ENCODE measurements at regions not wholly inside any gene's neighbourhood (a gene's known extent, or its start where the extent isn't known, plus 50 kb on each side); places are given as distances from the start of the nearest gene placed in this dataset.
"Not testable (repeated sequence)": the region's sequence is repeated elsewhere in the genome, so short reads cannot be mapped to it uniquely, and the experiment has no call there.

- Histone ChIP-seq H3K4me3 (ENCODE audit: low read length) (no peak overlapping the region), H3K9ac (ENCODE audit: low read length) (no peak overlapping the region), H3K27ac (ENCODE audit: low read length) (no peak overlapping the region), H3K27me3 (ENCODE audit: control insufficient read depth, insufficient read depth, low read length) (no peaks in the 10 kb centered on the region), H3K4me1 (ENCODE audit: control insufficient read depth, low read depth, low read length) (peaks cover 7% of the 10 kb centered on the region), H3K36me3 (ENCODE audit: control insufficient read depth, low read depth, low read length) (no peaks in the 10 kb centered on the region), H3K9me3 (ENCODE audit: control insufficient read depth, low read depth, low read length) (no peaks in the 10 kb centered on the region)
These were observed 351.6 kb upstream of the ZFHX3 start for GRCh38 chr16:73399486-73399885.

GRCh38 chr16:73398604-73399003 lies 350.7 kb upstream of the ZFHX3 start:
- not testable (repeated sequence) for H3K9ac ChIP-seq (ENCODE audit: low read length); H3K9me3 ChIP-seq (ENCODE audit: control insufficient read depth, low read depth, low read length); H3K27ac ChIP-seq (ENCODE audit: low read length); H3K4me1 ChIP-seq (ENCODE audit: control insufficient read depth, low read depth, low read length); H3K27me3 ChIP-seq (ENCODE audit: control insufficient read depth, insufficient read depth, low read length); H3K4me3 ChIP-seq (ENCODE audit: low read length); H3K36me3 ChIP-seq (ENCODE audit: control insufficient read depth, low read depth, low read length)

GRCh38 chr16:73396556-73396955 lies 348.6 kb upstream of the ZFHX3 start:
- Histone ChIP-seq H3K4me1 (ENCODE audit: control insufficient read depth, low read depth, low read length) (peaks cover 7% of the 10 kb centered on the region), H3K36me3 (ENCODE audit: control insufficient read depth, low read depth, low read length) (no peaks in the 10 kb centered on the region), H3K4me3 (ENCODE audit: low read length) (no peak overlapping the region), H3K27me3 (ENCODE audit: control insufficient read depth, insufficient read depth, low read length) (no peaks in the 10 kb centered on the region), H3K27ac (ENCODE audit: low read length) (no peak overlapping the region), H3K9me3 (ENCODE audit: control insufficient read depth, low read depth, low read length) (no peaks in the 10 kb centered on the region), H3K9ac (ENCODE audit: low read length) (no peak overlapping the region)

- Histone ChIP-seq H3K27me3 (ENCODE audit: control insufficient read depth, insufficient read depth, low read length) (no peaks in the 10 kb centered on the region), H3K4me3 (ENCODE audit: low read length) (no peak overlapping the region), H3K9ac (ENCODE audit: low read length) (no peak overlapping the region)
These were observed 343.0 kb upstream of the ZFHX3 start for GRCh38 chr16:73390936-73391335.

GRCh38 chr16:73390491-73390890 lies 342.6 kb upstream of the ZFHX3 start:
- H3K4me3 ChIP-seq (ENCODE audit: low read length), result no peak overlapping the region
- no peak overlapping the region for H3K27ac ChIP-seq (ENCODE audit: low read length)
- no peaks in the 10 kb centered on the region for H3K9me3 ChIP-seq (ENCODE audit: control insufficient read depth, low read depth, low read length)
- H3K27me3 ChIP-seq (ENCODE audit: control insufficient read depth, insufficient read depth, low read length), result no peaks in the 10 kb centered on the region
- no peak overlapping the region for H3K9ac ChIP-seq (ENCODE audit: low read length)
- H3K4me1 ChIP-seq (ENCODE audit: control insufficient read depth, low read depth, low read length), result no peaks in the 10 kb centered on the region
- no peaks in the 10 kb centered on the region for H3K36me3 ChIP-seq (ENCODE audit: control insufficient read depth, low read depth, low read length)

More at GRCh38 chr16:73390936-73391335, 343.0 kb upstream of the ZFHX3 start:
- H3K4me1 ChIP-seq (ENCODE audit: control insufficient read depth, low read depth, low read length), result no peaks in the 10 kb centered on the region
- no peaks in the 10 kb centered on the region for H3K9me3 ChIP-seq (ENCODE audit: control insufficient read depth, low read depth, low read length)
- H3K36me3 ChIP-seq (ENCODE audit: control insufficient read depth, low read depth, low read length), result no peaks in the 10 kb centered on the region
- H3K27ac ChIP-seq (ENCODE audit: low read length), result no peak overlapping the region

- Histone ChIP-seq H3K27me3 (ENCODE audit: control insufficient read depth, insufficient read depth, low read length) (no peaks in the 10 kb centered on the region), H3K4me1 (ENCODE audit: control insufficient read depth, low read depth, low read length) (no peaks in the 10 kb centered on the region), H3K9ac (ENCODE audit: low read length) (no peak overlapping the region), H3K36me3 (ENCODE audit: control insufficient read depth, low read depth, low read length) (no peaks in the 10 kb centered on the region), H3K9me3 (ENCODE audit: control insufficient read depth, low read depth, low read length) (no peaks in the 10 kb centered on the region), H3K27ac (ENCODE audit: low read length) (no peak overlapping the region), H3K4me3 (ENCODE audit: low read length) (no peak overlapping the region)
These were observed 341.2 kb upstream of the ZFHX3 start for GRCh38 chr16:73389085-73389484.

GRCh38 chr16:73387979-73388378 lies 340.1 kb upstream of the ZFHX3 start:
- no peaks in the 10 kb centered on the region for H3K27me3 ChIP-seq (ENCODE audit: control insufficient read depth, insufficient read depth, low read length)
- no peak overlapping the region for H3K4me3 ChIP-seq (ENCODE audit: low read length)
- no peak overlapping the region for H3K27ac ChIP-seq (ENCODE audit: low read length)
- H3K9ac ChIP-seq (ENCODE audit: low read length), result no peak overlapping the region
- no peaks in the 10 kb centered on the region for H3K4me1 ChIP-seq (ENCODE audit: control insufficient read depth, low read depth, low read length)
- no peaks in the 10 kb centered on the region for H3K9me3 ChIP-seq (ENCODE audit: control insufficient read depth, low read depth, low read length)
- H3K36me3 ChIP-seq (ENCODE audit: control insufficient read depth, low read depth, low read length), result no peaks in the 10 kb centered on the region

GRCh38 chr16:73385696-73386095 lies 337.8 kb upstream of the ZFHX3 start:
- Histone ChIP-seq H3K27ac (ENCODE audit: low read length) (no peak overlapping the region), H3K9me3 (ENCODE audit: control insufficient read depth, low read depth, low read length) (no peaks in the 10 kb centered on the region)

GRCh38 chr16:73384506-73385089 lies 336.7 kb upstream of the ZFHX3 start:
- Histone ChIP-seq H3K27me3 (ENCODE audit: control insufficient read depth, insufficient read depth, low read length) (no peaks in the 10 kb centered on the region), H3K4me3 (ENCODE audit: low read length) (no peak overlapping the region), H3K4me1 (ENCODE audit: control insufficient read depth, low read depth, low read length) (no peaks in the 10 kb centered on the region), H3K27ac (ENCODE audit: low read length) (no peak overlapping the region), H3K9me3 (ENCODE audit: control insufficient read depth, low read depth, low read length) (no peaks in the 10 kb centered on the region), H3K9ac (ENCODE audit: low read length) (no peak overlapping the region), H3K36me3 (ENCODE audit: control insufficient read depth, low read depth, low read length) (no peaks in the 10 kb centered on the region)

More at GRCh38 chr16:73385696-73386095, 337.8 kb upstream of the ZFHX3 start:
- Histone ChIP-seq H3K36me3 (ENCODE audit: control insufficient read depth, low read depth, low read length) (no peaks in the 10 kb centered on the region), H3K27me3 (ENCODE audit: control insufficient read depth, insufficient read depth, low read length) (no peaks in the 10 kb centered on the region), H3K4me3 (ENCODE audit: low read length) (no peak overlapping the region), H3K4me1 (ENCODE audit: control insufficient read depth, low read depth, low read length) (no peaks in the 10 kb centered on the region), H3K9ac (ENCODE audit: low read length) (no peak overlapping the region)

GRCh38 chr16:73383988-73384365 lies 336.0 kb upstream of the ZFHX3 start:
- H3K27me3 ChIP-seq (ENCODE audit: control insufficient read depth, insufficient read depth, low read length), result no peaks in the 10 kb centered on the region

GRCh38 chr16:73383195-73383987 lies 335.5 kb upstream of the ZFHX3 start:
- Histone ChIP-seq H3K4me3 (ENCODE audit: low read length) (no peak overlapping the region), H3K27me3 (ENCODE audit: control insufficient read depth, insufficient read depth, low read length) (no peaks in the 10 kb centered on the region), H3K4me1 (ENCODE audit: control insufficient read depth, low read depth, low read length) (no peaks in the 10 kb centered on the region)

More at GRCh38 chr16:73383988-73384365, 336.0 kb upstream of the ZFHX3 start:
- H3K4me1 ChIP-seq (ENCODE audit: control insufficient read depth, low read depth, low read length), result no peaks in the 10 kb centered on the region
- no peaks in the 10 kb centered on the region for H3K36me3 ChIP-seq (ENCODE audit: control insufficient read depth, low read depth, low read length)
- H3K9ac ChIP-seq (ENCODE audit: low read length), result no peak overlapping the region
- H3K9me3 ChIP-seq (ENCODE audit: control insufficient read depth, low read depth, low read length), result no peaks in the 10 kb centered on the region
- no peak overlapping the region for H3K4me3 ChIP-seq (ENCODE audit: low read length)
- H3K27ac ChIP-seq (ENCODE audit: low read length), result no peak overlapping the region

GRCh38 chr16:73378471-73378870 lies 330.5 kb upstream of the ZFHX3 start:
- no peak overlapping the region for H3K4me3 ChIP-seq (ENCODE audit: low read length)
- H3K4me1 ChIP-seq (ENCODE audit: control insufficient read depth, low read depth, low read length), result no peaks in the 10 kb centered on the region
- no peak overlapping the region for H3K27ac ChIP-seq (ENCODE audit: low read length)
- H3K9ac ChIP-seq (ENCODE audit: low read length), result no peak overlapping the region
- no peaks in the 10 kb centered on the region for H3K27me3 ChIP-seq (ENCODE audit: control insufficient read depth, insufficient read depth, low read length)
- H3K9me3 ChIP-seq (ENCODE audit: control insufficient read depth, low read depth, low read length), result no peaks in the 10 kb centered on the region
- no peaks in the 10 kb centered on the region for H3K36me3 ChIP-seq (ENCODE audit: control insufficient read depth, low read depth, low read length)

More at GRCh38 chr16:73383195-73383987, 335.5 kb upstream of the ZFHX3 start:
- H3K9ac ChIP-seq (ENCODE audit: low read length), result no peak overlapping the region
- no peaks in the 10 kb centered on the region for H3K9me3 ChIP-seq (ENCODE audit: control insufficient read depth, low read depth, low read length)
- H3K27ac ChIP-seq (ENCODE audit: low read length), result no peak overlapping the region
- no peaks in the 10 kb centered on the region for H3K36me3 ChIP-seq (ENCODE audit: control insufficient read depth, low read depth, low read length)

Data from iPS-18a (cell line).